Suppressor macrophage (primary cell): ENCODE measurements at regions not wholly inside any gene's neighbourhood (a gene's known extent, or its start where the extent isn't known, plus 50 kb on each side); places are given as distances from the start of the nearest gene placed in this dataset.
A peak's percentile ranks its signal among the peaks of the same experiment; 100 is the strongest.

ENCODE experiments used
- DNase-seq, 4 experiments: peaks; one replicate each; pipeline ENCODE4 v3.0.0-alpha.2; 2020 to 2022

- DNase-seq, result no peak
Measured at GRCh38 chr17:77755410-77755963, 203.0 kb upstream of the TNRC6C start.

- no peak for DNase-seq
Measured at GRCh38 chr17:77756028-77756427, 202.5 kb upstream of the TNRC6C start.

- DNase-seq, result no peak
Measured at GRCh38 chr17:77756846-77757560, 201.5 kb upstream of the TNRC6C start.

GRCh38 chr17:77757561-77757898 lies 201.0 kb upstream of the TNRC6C start:
- DNase-seq, result no peak

GRCh38 chr17:77763023-77763422 lies 195.5 kb upstream of the TNRC6C start:
- DNase-seq, result no peak

GRCh38 chr17:77763575-77763974 lies 194.9 kb upstream of the TNRC6C start:
- DNase-seq, result no peak

GRCh38 chr17:77765292-77765691 lies 193.2 kb upstream of the TNRC6C start:
- DNase-seq, result no peak

GRCh38 chr17:77767148-77767547 lies 191.4 kb upstream of the TNRC6C start:
- DNase-seq, result no peak

- no peak for DNase-seq
Measured at GRCh38 chr17:77768248-77768852, 190.2 kb upstream of the TNRC6C start.

- DNase-seq, result no peak
Measured at GRCh38 chr17:77769215-77769614, 189.3 kb upstream of the TNRC6C start.

- DNase-seq, result no peak
Measured at GRCh38 chr17:77769762-77770161, 188.7 kb upstream of the TNRC6C start.

GRCh38 chr17:77770331-77771105 lies 188.0 kb upstream of the TNRC6C start:
- DNase-seq, result no peak

- no peak for DNase-seq
Measured at GRCh38 chr17:77771145-77771544, 187.4 kb upstream of the TNRC6C start.

- no peak for DNase-seq
Measured at GRCh38 chr17:77771587-77771986, 186.9 kb upstream of the TNRC6C start.

GRCh38 chr17:77771998-77772397 lies 186.5 kb upstream of the TNRC6C start:
- no peak for DNase-seq

GRCh38 chr17:77772461-77772897 lies 186.0 kb upstream of the TNRC6C start:
- DNase-seq, result peak; percentile 73 to 87 (median 79)

- no peak for DNase-seq
Measured at GRCh38 chr17:77772899-77773358, 185.6 kb upstream of the TNRC6C start.

GRCh38 chr17:77774182-77774581 lies 184.3 kb upstream of the TNRC6C start:
- DNase-seq, result no peak

GRCh38 chr17:77778636-77779489 lies 179.6 kb upstream of the TNRC6C start:
- no peak for DNase-seq

- DNase-seq, result no peak
Measured at GRCh38 chr17:77779711-77780539, 178.6 kb upstream of the TNRC6C start.

GRCh38 chr17:77781536-77781935 lies 177.0 kb upstream of the TNRC6C start:
- no peak for DNase-seq
